Stimulated activated naive CD8-positive, alpha-beta T cell treated with anti-CD3 and anti-CD28 coated beads, Interleukin-15, Interleukin-2, amounts not matched to agents 100 U/mL and 50 U/mL, for 24 hours (primary cell): ENCODE measurements at regions not wholly inside any gene's neighbourhood (a gene's known extent, or its start where the extent isn't known, plus 50 kb on each side); places are given as distances from the start of the nearest gene placed in this dataset.

ENCODE experiments used
- ATAC-seq: fragments of 150-1000 bp; cut with Tn5 transposase; one replicate; pipeline ENCODE4 v1.10.0; 2021
- DNase-seq: peaks from one replicate; pipeline ENCODE4 v3.0.0; 2021

DNA sequence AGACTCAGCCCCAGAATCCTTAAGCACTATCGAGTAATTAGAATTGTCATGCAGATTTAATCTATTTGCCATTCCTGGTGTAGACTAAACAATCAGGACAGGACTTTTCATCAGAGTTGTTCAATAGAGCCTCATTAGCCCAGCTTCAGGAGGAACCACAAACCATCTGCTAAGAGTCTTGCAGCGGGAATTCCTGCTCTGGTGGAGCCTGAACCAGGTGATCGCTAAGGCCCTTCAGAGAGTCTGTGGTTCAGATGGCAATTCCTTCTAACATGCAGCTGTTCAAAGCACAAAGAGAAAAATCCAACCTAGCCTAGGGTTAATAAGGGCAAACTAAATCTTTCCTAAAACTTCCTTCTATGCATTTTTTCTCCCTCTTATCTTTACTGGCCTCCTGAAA, 119.1 kb upstream of the CPEB2 start:
- DNase-seq (no peak), ATAC-seq (no peak)

DNA sequence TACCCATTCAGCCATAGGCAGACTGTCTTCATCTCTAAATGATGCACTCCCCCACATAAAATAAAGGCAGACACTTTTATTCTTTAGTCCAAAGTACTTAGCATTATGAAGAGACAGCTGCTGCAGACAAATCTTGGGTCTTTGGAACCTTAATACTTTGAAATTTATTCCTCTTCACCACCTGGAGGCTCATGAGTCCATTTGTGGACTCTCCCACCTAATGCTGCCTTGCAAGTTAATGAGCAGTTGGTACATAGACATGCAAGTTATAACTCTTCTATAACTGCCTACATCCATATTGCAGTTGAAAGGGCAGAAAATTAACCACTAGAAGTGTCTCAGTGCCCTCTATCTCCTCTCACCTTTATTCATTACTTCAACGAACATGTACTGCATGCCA, 118.6 kb upstream of the CPEB2 start:
- DNase-seq = no peak

DNA sequence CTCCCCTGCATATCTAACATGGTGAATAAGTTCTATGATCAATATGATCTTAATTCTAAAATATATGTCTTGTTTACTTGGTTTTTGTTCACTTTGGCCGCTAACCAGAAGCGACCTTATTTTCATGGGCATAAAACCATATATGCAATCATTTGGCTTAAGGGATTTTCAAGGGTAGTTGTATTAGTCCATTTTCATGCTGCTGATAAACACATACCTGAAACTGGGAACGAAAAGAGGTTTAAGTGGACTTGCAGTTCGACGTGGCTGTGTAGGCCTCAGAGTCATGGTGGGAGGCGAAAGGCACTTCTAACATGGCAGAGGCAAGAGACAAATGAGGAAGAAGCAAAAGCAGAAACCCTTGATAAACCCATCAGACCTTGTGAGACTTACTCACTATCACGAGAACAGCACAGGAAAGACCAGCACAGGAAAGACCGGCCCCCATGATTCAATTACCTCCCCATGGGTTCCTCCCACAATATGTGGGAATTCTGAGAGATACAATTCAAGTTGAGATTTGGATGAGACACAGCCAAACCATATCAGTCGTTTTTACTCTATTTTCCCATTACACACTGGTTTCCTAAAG, 114.3 kb upstream of the CPEB2 start:
- ATAC-seq (no peak), DNase-seq (no peak)

More for the DNA sequence above, 118.6 kb upstream of the CPEB2 start:
- no peak for ATAC-seq

DNA sequence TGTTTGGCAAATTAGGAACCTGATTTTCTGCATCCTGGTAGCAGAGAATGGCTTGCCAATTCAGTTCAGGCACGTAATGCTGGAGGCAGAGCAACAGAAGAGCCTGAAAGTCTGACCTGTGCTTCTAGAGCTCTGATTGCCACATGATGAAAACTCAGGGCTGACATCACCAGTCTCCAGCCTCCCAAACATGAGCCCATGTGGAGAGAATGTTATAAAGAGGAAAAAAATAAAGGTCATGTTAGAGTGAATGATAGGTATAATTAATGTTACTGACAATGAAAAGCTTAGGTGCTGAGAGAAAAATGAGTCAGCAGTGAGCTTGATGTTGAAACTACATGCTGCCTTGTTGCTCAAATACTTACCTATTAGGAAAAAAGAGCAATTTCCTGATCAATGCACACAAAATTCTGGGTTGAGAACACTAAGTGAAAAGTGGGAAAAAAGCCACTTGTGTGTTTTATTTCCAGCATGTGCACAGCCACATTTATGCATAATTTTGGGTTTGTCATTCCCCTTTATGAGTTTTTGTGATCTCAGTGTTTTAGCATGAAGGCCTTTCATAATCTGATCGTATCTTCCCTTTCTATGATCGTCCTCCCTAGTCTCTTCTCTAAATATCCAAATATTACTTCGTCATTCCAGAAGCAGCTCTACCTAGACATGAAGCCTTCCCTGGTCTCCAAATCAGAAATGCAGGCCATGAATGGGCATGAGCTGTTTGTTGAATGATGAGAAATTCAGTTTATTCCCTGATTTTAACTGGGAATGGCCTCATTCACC, 113.3 kb upstream of the CPEB2 start:
- ATAC-seq = no peak
- DNase-seq = no peak

DNA sequence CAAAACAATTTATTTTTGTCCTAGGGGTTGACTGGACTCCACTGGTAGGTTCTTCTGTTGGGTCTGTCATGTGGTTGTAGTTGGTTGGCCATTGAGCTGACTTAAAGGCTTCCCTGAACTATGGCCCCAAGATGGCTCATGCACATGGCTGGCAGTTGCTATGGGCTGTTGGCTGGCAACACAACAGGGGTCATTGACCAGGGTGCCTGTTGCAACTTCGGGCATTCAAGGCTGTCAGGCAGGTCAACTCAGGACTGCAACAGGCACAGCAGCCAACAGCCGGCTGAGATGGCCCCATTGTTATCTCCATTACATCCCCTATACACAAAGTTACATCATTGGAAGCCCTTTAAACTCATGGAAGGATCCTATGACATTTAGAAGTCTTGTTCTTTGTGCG, 109.7 kb upstream of the CPEB2 start:
- ATAC-seq = no peak
- no peak for DNase-seq

DNA sequence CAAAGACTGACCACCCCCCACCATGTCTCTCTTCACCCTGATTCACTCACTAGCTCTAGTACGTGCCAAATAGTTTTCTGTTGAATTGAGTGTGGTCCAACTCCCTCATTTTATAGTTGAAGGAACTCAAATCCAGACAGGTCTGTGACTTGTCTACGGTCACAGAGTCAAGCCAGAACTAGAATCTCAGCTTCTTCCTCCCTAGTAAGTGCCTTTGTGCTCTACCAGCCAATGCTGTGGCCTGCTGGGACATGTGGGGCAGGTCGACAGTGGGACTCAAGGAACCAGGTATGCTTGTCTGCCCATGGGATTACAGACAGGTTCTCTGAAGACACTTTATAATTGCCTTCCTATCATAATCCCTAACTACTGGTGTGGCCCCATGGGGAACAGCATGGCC, 108.6 kb upstream of the CPEB2 start:
- ATAC-seq = no peak
- DNase-seq = no peak

DNA sequence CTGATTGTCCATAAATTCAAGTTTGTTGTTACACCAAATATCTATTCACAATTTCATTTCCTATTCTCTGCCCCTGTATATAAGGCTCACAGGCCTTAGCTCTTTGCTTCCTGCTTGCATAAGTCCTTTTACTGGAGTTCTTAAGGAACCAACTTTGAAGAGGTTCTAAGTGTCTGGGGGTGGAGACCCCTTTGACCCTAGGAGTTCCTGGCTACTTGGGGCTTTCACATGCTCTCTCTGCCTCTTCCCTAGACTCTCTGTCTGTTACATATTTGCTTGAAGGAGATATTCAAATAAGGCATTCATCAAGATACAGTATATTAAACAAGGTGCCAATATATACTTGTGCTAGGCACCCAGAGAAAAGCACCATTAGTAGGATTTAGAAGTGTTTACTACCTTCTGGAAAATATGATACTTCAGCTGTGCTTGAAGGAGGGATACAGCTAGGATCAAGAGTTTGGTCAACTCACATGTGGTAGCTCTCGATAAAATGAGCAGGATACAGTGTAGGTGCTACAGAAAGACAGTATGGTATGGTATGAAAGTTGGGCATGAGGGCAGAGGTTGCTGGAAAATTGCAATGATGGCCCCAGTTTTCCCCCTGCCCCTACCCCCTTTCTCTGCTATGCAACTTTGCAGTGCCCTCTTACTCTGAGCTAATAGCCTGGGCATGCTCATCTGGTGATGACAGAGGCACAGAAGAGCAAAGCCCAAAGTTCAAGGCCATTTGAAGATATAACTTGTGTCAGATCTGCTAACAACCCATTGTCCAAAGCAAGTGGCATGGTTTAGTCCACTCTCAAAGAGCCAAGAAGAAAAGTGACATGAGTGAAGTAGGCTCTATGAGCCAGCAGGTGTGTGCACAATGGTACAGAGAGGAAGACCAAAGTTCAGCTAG, 107.6 kb upstream of the CPEB2 start:
- DNase-seq (no peak), ATAC-seq (no peak)

DNA sequence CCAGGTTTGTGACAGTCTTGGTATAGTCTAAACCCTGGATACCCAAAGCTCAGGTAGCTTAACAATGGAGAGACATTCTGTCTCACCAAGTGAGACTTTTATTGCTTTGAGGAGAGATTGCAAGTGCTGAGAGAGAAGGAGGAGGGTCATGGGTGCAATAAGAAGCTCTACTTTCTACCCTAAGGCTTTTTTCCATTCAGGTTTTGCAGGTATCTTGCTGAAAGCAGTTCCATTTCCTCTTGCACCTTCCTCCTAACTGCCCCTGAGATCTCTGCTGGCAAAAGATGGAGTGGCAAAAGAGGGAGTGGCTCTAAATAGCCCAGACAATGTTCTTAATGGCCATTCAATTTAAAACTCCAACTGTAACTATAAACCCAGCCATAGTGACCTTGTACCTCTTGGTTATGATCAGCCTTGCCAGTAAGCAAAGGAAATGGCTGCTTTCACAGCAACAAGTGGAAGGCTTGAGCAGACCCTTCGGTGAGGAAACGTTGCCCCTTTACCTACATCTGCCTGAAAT, 105.6 kb upstream of the CPEB2 start:
- ATAC-seq (no peak), DNase-seq (no peak)

DNA sequence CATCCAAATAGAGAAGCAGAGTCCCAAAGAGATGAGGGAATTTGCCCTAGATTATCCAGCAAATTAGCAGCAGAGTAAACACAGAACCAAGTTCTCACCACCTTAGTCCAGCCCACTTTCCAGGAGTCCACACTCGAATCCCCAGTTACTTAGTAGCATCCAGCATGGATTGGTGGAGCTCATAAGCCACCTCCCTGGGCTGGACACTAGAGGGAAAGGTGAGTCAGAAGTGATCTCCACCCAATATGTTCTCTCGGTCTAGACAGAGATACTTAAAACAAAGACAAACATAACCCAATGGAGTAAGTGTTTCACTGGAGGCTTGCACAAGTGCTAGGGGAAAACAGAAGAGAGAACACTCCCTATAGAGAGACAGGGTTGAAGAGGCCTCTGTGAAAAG, 105.1 kb upstream of the CPEB2 start:
- ATAC-seq (no peak), DNase-seq (no peak)

DNA sequence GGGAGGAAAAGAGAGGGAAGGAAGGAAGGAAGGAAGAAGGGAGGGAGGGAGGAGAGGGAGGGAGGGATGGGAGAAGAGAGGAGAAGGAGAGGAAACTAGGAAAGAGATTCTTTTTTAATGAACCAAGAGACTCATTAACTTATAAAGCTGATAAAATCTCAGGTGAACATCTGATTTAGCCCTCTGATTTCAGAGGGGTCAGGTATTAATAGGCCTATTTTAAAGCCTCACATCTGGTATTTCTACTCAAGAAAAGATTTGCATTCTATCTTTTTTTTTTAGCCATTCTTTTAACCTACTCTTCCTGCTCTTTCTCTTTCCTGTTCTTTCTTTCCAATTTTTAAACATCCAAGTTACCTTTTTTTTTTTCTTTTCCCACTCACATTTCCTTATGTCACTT, 103.3 kb upstream of the CPEB2 start:
- DNase-seq = no peak
- ATAC-seq = no peak

DNA sequence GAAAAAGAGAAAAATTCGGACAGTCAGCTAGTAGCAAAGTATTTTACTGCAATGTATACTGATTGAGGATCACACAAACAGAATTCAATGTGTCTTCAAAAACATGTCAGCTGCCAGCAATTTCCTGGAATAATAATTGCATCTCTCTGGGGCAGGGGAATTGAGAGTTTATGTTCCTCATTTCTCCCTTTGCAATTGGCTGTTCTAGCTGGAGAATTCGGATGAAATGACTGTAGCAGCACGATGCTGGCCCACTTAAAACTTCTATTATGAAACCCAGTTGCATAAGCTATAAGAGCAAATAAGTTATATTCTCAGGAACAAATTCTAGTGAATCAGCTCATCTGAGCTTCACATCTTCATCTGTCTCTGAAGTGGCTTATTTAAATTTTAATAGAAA, 99.9 kb upstream of the CPEB2 start:
- no peak for ATAC-seq
- DNase-seq = no peak

DNA sequence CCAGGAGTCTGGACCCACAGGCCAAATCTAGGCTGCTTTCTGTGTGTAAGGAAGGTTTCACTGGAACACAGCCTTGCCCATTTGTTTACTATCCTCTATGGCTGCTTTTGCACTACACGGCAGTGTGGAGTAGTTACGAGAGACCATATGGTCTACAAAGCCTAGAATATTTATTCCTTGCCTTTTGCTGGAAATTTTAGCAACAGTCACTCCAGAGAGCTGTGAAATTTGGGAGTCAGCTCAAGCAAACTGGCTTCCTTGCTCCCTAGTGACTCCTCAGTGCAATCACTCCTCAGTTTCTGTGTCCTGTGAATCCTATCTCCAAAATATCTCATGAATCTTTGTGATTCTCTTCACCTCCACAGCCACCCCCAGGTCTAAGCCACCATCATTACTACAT, 99.0 kb upstream of the CPEB2 start:
- DNase-seq (no peak), ATAC-seq (no peak)

DNA sequence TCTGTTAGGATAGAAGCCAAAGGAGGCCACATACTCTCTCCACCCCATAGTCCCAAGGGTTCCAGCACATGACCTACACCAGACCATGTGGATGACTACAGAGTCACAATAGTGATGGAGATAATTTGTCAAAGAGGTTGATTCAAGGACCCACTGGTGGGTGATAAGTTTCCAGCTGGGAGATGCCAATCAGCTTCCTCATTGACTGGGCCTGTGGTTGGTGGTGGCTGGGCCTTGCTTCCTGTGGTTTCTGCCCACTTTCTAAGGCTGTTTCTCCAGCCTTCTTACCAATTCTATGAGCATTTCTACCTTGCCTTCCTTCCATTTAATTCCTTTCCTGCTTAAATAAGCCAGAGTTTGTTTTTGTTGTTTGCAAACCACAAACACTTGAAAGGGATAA, 95.5 kb upstream of the CPEB2 start:
- DNase-seq (peak; percentile 32), ATAC-seq (peak; percentile 77)

DNA sequence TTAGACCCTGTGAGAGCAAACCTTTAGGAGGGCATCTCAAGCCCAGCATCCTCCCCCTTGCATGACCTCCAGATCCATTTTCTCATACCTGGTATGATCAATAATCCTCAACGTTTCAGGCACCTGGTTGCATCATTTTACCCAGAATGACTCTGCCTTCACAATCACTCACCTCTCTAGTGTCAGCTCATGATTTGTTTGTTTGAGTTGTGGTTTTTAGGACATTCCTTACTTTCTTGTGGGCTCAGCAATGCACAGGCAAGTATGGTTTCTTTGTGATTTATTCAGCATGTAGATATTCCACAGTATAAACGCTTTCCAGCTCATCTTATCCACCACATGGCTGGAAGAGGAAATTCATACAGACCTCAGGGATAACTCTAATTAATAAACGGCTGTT, 93.6 kb upstream of the CPEB2 start:
- ATAC-seq (no peak), DNase-seq (no peak)

DNA sequence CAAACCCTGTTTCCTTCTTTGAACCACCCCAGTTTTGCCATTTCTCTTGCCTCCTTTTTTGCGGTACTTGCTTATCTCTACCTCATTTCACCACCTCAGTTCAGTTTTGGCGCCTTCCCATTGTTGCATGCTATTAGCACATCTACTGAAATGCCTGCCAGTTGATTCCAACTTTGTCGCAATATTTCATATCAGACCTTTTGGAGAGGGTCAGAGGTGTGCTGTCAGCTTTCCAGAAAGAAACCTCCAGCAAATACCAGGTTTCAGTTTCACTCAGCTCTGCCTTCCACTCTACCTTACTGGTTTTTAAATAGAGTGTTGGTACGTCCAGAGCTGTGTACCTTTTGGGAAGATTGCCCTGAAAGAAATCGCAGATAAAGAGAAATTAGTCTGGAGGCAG, 91.9 kb upstream of the CPEB2 start:
- DNase-seq (no peak), ATAC-seq (no peak)

DNA sequence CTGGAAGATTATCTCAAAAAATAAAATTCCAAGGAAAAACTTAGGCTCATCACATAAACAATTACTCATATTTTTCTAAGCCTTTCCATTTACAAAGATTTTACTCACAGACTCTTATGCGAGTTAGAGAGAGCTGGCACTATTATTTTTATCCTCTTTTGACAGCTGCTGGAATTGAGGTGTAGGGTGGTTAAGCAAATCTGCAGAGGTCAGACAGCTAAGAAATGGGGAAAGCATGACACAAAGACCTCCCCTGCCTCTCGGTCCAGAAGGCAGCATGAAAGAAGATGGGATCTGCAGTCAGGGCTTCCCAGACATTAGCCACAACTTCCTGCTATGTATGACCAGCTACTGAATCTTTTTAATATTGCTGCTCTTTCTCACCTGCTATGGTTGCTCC, 89.9 kb upstream of the CPEB2 start:
- no peak for ATAC-seq
- DNase-seq = no peak

DNA sequence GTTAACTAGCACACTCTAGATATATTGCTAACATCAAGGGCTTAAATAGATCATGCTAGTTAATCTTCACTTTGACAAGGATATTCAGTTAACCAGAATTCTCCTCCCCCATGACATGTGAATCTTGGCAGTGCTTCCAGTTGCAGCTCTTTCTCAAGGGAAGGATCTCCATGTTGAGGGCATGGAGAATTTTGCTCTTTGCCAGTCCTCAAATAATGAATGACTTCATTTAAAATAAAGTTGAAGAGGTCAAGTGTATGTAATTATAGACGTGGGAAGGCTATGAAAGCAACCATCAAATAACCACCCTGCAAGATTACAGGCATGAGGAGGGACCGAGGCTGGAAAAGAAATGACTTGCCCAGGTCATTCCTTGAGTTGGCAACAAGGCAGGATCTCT, 87.3 kb upstream of the CPEB2 start:
- ATAC-seq = no peak
- DNase-seq = no peak

DNA sequence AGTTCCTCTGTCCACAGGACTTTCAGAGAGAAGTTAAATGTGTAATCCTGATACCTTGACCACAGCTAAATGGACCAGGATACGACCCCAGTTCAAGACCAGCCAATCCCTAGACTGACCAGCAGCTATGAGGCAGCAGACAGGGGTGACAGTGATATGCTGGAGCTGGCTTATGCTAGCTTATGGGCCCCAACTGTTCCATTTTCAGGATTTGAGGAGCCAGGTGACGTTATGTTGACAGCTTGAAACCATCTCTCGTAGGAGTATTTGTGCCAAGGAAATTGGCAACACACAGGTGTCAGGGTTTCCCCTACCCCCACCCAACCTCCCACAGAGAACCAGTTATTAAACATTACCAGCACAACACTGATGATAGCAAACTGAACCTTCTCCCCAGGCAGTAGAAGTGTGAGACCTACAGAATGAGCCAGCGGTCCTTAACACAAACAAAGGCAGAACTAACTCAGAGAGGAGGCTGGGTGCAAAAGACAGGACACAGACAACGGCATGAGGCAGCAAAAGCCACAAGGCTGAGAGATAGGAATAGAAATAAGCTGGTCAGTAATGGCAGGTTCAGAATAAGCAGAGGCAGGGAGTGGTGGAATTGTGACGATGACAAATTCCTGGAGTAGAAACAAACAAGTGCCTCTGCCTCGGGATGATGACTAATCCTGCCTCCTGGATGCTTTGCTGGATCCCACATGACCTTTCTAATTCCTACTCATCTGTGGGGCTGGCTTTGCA, 85.6 kb upstream of the CPEB2 start:
- no peak for ATAC-seq
- DNase-seq = no peak

DNA sequence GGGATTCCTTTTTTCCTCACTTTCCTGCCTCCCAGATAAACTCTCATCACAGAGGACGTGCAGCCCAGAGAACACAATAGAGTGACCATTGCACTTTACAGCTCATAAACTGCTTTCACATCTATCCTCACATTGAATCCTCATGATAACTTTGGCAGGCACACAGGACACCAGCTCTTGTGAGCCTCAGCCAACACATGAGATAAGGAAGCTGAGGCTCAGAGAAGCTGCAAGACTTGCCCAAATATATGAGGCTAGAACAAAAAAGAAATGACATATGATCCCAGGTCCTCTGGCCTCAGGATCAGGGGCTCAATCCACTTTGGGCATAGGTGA, 85.0 kb upstream of the CPEB2 start:
- no peak for DNase-seq
- ATAC-seq = no peak

DNA sequence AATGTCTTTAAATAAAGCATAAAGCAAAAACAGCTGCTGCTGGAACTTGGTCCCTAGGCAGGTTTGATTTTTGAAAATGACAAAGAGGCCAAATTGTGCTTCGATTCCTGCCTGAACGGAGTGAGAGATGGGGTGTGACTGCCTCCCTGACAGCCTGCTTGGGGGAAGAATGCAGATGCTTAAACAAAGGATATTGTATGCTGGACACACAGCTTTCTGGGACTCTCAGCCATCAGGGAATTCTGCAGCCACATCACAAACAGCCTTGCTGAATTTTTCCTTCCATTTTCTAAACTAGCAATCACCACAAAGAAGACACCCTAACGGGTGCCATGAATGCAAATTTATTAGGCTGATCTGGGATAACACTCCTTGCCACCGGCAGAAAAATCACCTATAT, 83.9 kb upstream of the CPEB2 start:
- ATAC-seq (no peak), DNase-seq (no peak)

DNA sequence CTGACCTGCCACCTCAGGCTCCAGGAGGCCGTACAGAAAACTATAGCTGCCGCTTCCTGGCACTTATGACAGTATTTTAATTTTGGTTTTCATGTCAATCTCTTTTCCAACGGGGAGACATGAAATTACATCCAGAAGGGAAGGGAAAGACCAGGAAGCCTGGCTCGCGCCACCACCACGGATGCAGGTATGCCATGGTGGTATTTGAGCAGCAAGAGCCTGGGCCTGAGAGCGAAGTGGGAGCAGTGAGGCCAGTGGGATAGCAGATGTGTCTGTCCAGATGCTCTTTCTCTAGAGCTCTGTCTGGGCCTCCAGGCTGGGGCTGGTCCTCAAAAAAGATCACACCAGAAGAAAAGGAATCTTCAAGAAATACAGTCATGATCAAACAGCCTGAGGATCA, 82.5 kb upstream of the CPEB2 start:
- ATAC-seq (no peak), DNase-seq (no peak)

DNA sequence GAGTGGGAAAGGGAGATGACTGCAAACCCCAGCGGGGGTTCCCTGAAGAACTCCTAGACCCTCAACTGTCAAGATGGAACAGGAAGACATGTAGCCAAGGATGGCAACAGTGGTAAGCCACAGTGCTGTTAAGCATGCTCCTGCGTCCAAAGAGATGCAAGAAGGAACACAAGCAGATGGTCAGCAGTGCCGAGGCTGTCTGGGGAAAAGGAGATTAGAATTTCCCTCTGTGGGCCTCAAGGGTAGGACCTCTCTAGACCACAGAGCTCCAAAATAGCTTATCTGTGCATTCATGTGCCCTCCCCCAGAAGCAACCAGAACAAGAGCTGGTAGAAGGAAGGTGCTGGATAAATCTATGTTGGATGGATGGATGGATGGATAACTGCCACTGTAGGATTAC, 82.0 kb upstream of the CPEB2 start:
- ATAC-seq (no peak), DNase-seq (no peak)
